BLaER1 (cell line): ENCODE measurements at regions not wholly inside any gene's neighbourhood (a gene's known extent, or its start where the extent isn't known, plus 50 kb on each side); places are given as distances from the start of the nearest gene placed in this dataset.
A peak's percentile ranks its signal among the peaks of the same experiment; 100 is the strongest.

ENCODE experiments used
- H3K27ac ChIP-seq: shearing (Covaris generic); formaldehyde crosslinking; 2 replicates; pipeline ENCODE4 v1.8.1; 2022
- H3K27me3 ChIP-seq: shearing (Covaris generic); formaldehyde crosslinking; 2 replicates; pipeline ENCODE4 v1.8.1; 2022
- H3K36me3 ChIP-seq: shearing (Covaris generic); formaldehyde crosslinking; 2 replicates; pipeline ENCODE4 v1.8.1; 2022
- H3K4me1 ChIP-seq: shearing (Covaris generic); formaldehyde crosslinking; 2 replicates; pipeline ENCODE4 v1.8.1; 2022
- H3K4me2 ChIP-seq: shearing (Covaris generic); formaldehyde crosslinking; 2 replicates; pipeline ENCODE4 v1.8.1; 2022
- H3K4me3 ChIP-seq: shearing (Covaris generic); formaldehyde crosslinking; 2 replicates; pipeline ENCODE4 v1.8.1; 2022
- H3K9ac ChIP-seq: shearing (Covaris generic); formaldehyde crosslinking; 2 replicates; pipeline ENCODE4 v1.8.1; 2022
- H3K9me3 ChIP-seq: shearing (Covaris generic); formaldehyde crosslinking; 2 replicates; pipeline ENCODE4 v1.8.1; 2022
- H4K20me1 ChIP-seq: shearing (Covaris generic); formaldehyde crosslinking; 2 replicates; pipeline ENCODE4 v1.8.1; 2022
- Cebpa-rat ChIP-seq: shearing (Covaris generic); IDR thresholded peaks from 2 replicates; pipeline ENCODE4 v1.8.1; 2022

DNA sequence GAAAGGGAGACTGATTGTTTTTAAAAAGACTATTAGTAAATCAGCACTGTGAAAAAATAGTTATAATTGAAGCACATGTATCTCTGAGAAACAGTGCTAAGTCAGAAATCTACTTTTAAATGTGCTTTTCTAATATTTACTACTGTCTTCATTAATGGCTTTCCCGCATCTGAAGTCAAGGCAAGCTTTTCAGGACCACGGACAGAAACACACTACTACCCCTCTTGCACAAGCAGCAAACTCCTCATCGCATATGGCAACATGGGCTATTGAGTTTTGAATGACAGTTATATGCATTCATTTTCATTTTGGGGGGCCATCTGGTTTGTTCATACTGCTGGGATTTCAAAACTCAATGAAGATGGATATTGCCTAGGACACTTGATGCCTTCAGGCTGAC is 433.4 kb upstream of the CAMK1G start:
- H3K4me3 ChIP-seq = no peak overlapping the region
- H3K27me3 ChIP-seq = no peaks in the 10 kb centered on the region
- no peaks in the 10 kb centered on the region for H3K4me1 ChIP-seq
- no peaks in the 10 kb centered on the region for H4K20me1 ChIP-seq
- H3K9ac ChIP-seq = no peak overlapping the region
- H3K9me3 ChIP-seq = no peaks in the 10 kb centered on the region
- H3K4me2 ChIP-seq = no peak overlapping the region
- 0 out of 2 replicates have a peak, but pooled peaks have one; percentile 37 for TF ChIP-seq Cebpa-rat
- H3K36me3 ChIP-seq = no peaks in the 10 kb centered on the region
- H3K27ac ChIP-seq = no peak overlapping the region

DNA sequence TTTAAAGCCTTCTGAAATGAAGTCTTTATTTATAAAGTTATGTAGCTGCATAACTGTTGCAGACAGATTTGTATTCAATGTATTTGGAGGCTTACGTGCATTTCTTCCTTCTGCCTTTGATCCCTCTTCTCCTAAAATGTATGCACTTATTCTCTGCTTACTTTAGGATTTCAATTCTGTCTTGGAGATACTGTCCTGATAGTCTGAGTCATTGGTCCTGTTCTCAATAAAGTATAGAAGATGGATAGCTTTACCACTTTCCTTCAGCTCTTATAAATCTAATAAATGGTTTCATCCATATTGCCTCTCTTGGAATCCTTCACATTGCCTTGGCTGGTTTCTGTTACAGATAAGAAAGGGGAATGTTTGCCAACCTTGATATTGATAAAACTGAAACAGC is 430.1 kb upstream of the CAMK1G start:
- H3K27ac ChIP-seq = no peak overlapping the region
- H3K9me3 ChIP-seq = no peaks in the 10 kb centered on the region
- H3K4me2 ChIP-seq = no peak overlapping the region
- no peak overlapping the region for H3K9ac ChIP-seq
- H3K36me3 ChIP-seq = no peaks in the 10 kb centered on the region
- no peaks in the 10 kb centered on the region for H3K27me3 ChIP-seq
- H3K4me3 ChIP-seq = no peak overlapping the region
- H4K20me1 ChIP-seq = no peaks in the 10 kb centered on the region
- TF ChIP-seq Cebpa-rat = no peak
- H3K4me1 ChIP-seq = no peaks in the 10 kb centered on the region

DNA sequence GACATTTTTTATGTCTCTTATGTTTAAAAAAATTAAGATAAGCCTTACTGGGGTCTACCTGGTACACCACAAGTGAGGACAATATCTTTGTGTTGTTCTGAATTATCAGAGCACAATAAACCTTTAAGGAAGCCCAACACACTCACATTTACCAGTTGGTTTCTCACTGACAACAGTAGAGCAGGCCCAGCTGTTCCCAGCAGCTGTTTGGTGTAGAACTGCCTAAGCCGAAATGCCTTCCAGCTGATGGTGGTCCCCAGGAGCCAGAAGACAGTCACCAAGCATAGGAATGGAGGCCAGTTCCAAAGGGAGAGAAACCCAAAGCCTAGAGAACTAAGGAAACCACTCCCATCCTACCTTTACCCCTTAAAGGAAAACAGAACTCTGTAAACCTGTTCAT is 428.6 kb upstream of the CAMK1G start:
- Histone ChIP-seq H3K4me3 (no peak overlapping the region), H3K27me3 (no peaks in the 10 kb centered on the region), H4K20me1 (no peaks in the 10 kb centered on the region), H3K4me1 (no peaks in the 10 kb centered on the region), H3K9me3 (no peaks in the 10 kb centered on the region), H3K36me3 (no peaks in the 10 kb centered on the region), H3K4me2 (no peak overlapping the region), H3K9ac (no peak overlapping the region), H3K27ac (no peak overlapping the region)
- no peak for TF ChIP-seq Cebpa-rat

DNA sequence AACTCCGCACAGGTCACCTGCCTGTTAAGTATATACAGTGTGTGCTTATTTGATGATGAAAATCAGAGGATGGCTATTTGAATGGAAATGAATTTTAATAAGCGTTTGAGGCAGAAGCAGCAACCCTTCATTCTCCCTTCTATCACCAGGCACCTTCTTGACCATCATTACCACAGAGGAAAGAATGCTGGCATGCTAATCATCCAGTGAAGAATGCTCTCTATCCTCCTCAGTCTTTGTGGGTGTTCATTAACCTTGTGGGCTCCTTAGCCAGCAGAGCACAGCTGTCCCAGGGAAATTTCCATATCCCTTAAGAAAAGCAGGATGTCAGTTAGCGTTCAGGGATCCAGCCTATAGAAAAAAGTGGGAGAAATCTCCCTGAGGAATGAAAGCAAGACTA is 428.0 kb upstream of the CAMK1G start:
- Histone ChIP-seq H3K4me3 (no peak overlapping the region), H3K9ac (no peak overlapping the region), H3K4me1 (no peaks in the 10 kb centered on the region), H3K4me2 (no peak overlapping the region), H3K27me3 (no peaks in the 10 kb centered on the region), H3K36me3 (no peaks in the 10 kb centered on the region), H3K9me3 (no peaks in the 10 kb centered on the region), H3K27ac (no peak overlapping the region), H4K20me1 (no peaks in the 10 kb centered on the region)
- TF ChIP-seq Cebpa-rat = no peak

DNA sequence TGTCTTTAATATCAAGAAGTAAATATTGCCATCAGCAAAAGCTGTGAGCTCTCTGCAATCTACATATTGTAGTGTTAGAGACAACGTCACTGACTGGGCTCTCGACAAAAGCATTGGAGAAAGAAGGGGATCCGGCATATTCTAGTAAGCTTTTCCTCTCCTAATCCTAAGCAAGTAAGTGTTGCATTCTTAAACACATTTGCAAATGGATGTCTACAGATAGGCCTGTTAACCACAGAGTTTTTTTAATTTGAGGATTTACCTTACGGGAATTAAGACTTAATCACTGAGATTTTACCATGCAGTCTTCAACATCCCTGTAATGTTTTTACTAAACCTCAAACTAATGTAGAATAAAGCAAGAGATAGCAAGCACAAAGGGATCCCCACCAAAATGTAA is 426.5 kb upstream of the CAMK1G start:
- Histone ChIP-seq H4K20me1 (no peaks in the 10 kb centered on the region), H3K27me3 (no peaks in the 10 kb centered on the region), H3K27ac (no peak overlapping the region), H3K4me2 (no peak overlapping the region), H3K9me3 (no peaks in the 10 kb centered on the region), H3K9ac (no peak overlapping the region), H3K36me3 (no peaks in the 10 kb centered on the region), H3K4me3 (no peak overlapping the region), H3K4me1 (no peaks in the 10 kb centered on the region)
- TF ChIP-seq Cebpa-rat = no peak

DNA sequence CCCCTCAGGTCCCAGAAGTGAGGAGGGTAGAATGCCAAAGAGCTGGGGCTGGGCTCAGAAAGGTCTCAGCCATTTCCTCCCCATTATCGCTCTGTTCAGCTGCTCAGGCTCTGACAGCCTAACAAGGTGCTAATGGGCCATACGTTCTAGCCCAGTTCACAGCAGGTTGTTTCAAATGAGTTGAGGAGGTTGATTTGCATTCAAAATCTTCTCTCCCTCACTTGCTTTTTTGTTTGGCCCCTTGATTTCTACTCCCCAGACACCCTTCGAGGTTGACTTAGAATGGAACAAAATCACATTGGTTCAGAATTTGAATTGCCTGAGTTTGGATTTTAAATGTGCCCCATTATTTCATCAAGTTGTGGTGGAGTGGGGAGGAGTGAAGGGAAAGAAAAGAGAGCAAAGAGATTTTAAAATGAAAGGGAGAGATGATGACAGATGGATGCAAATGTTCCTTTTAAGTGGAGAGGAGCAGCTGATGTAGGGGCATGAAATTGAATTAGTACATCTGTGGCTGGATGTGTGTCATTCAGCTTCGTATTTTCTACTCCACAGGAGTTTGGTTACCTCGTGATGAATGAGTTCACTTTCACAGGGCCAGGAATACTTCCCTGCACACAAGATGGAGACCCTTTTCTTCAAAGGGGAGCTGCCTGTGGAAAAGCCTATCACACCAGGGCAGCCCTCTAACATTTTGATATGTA is 425.8 kb upstream of the CAMK1G start:
- no peak overlapping the region for H3K4me3 ChIP-seq
- H3K9ac ChIP-seq = no peak overlapping the region
- H3K27me3 ChIP-seq = no peaks in the 10 kb centered on the region
- no peak overlapping the region for H3K27ac ChIP-seq
- no peak overlapping the region for H3K4me2 ChIP-seq
- H3K36me3 ChIP-seq = no peaks in the 10 kb centered on the region
- no peaks in the 10 kb centered on the region for H3K9me3 ChIP-seq
- no peaks in the 10 kb centered on the region for H4K20me1 ChIP-seq
- no peak for TF ChIP-seq Cebpa-rat
- H3K4me1 ChIP-seq = no peaks in the 10 kb centered on the region

DNA sequence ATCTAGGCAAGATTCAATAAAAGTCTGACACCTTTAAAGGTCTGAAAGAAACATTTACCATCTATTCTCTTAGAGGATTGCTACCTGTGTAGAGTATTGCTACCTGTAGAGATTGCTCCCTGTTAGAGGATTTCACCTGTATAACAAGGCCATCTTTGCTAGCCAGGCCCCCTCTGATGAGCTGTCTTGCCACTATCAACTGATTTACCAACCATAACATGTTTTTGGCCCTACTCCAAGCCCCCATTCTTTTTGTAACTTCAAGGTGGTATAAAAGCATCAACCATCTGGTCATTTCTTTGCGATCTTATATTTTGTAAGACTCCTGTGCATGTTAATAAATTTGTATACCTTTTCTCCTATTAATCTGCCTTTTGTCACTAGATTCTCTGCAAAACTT is 424.7 kb upstream of the CAMK1G start:
- no peaks in the 10 kb centered on the region for H3K9me3 ChIP-seq
- no peaks in the 10 kb centered on the region for H3K36me3 ChIP-seq
- no peak for TF ChIP-seq Cebpa-rat
- no peak overlapping the region for H3K27ac ChIP-seq
- H3K9ac ChIP-seq = no peak overlapping the region
- H3K4me1 ChIP-seq = no peaks in the 10 kb centered on the region
- H3K27me3 ChIP-seq = no peaks in the 10 kb centered on the region
- no peak overlapping the region for H3K4me3 ChIP-seq
- H3K4me2 ChIP-seq = no peak overlapping the region
- H4K20me1 ChIP-seq = no peaks in the 10 kb centered on the region

DNA sequence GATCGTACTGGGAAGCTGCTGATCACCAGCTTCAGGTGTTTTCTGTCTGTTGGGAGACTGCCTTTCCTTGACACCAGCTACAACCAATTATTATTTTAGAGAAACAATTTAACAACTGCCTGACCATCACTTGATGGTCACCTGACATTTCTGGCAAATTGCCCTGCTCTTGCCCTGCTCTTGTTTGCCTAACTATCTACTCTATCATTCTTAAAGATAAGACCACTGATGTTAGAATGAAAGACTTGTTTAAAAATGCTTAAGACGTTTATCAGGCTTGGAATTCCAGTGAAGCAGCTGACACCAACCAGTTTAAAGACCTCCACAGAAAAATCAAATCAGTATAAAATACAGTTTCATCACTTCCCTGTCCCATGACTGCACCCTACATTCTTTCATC is 423.3 kb upstream of the CAMK1G start:
- no peaks in the 10 kb centered on the region for H3K36me3 ChIP-seq
- no peak overlapping the region for H3K4me2 ChIP-seq
- no peak overlapping the region for H3K4me3 ChIP-seq
- H3K9me3 ChIP-seq = no peaks in the 10 kb centered on the region
- no peak overlapping the region for H3K9ac ChIP-seq
- no peaks in the 10 kb centered on the region for H3K27me3 ChIP-seq
- no peak for TF ChIP-seq Cebpa-rat
- no peaks in the 10 kb centered on the region for H3K4me1 ChIP-seq
- H3K27ac ChIP-seq = no peak overlapping the region
- no peaks in the 10 kb centered on the region for H4K20me1 ChIP-seq

DNA sequence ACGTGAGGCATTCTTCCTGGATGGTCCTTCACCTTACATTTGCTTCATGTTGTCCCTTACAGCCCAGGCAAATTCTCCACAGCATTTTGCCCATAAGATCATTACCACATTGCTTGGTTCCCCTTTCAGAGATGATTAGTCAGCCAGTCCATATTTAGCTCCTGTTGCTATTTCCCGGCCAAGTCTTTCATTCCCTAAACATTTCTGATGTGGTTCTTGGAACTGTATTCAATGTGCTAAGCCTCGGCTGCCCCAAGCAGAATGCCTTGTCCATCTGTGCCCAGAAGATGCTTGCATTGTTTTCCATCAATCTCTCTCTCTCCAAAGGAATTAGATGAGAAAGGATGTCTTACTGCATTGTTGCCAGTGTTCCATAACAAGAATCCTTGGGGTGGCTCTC is 420.9 kb upstream of the CAMK1G start:
- H4K20me1 ChIP-seq = no peaks in the 10 kb centered on the region
- H3K4me2 ChIP-seq = no peak overlapping the region
- H3K4me3 ChIP-seq = no peak overlapping the region
- H3K27ac ChIP-seq = no peak overlapping the region
- TF ChIP-seq Cebpa-rat = no peak
- no peak overlapping the region for H3K9ac ChIP-seq
- no peaks in the 10 kb centered on the region for H3K4me1 ChIP-seq
- H3K27me3 ChIP-seq = no peaks in the 10 kb centered on the region
- H3K9me3 ChIP-seq = no peaks in the 10 kb centered on the region
- no peaks in the 10 kb centered on the region for H3K36me3 ChIP-seq

DNA sequence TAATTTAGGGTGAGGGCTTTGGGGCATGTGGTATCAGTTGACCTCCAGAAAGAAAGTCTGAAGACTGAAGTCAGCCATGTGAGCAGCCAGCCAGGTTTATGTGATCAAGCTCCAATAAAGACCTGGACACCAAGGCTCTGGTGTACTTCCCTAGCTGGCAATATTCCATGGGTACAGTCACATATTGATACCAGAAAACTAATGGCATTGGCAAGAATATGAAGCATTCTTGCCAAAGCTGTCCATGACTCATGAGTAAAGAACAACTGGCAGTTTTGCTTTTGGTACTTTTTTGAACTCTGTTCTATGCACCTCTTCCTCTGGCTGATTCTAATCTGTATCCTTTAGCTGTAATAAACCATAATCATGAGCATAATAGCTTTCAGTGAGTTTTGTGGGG is 415.3 kb upstream of the CAMK1G start:
- no peaks in the 10 kb centered on the region for H3K27me3 ChIP-seq
- no peak overlapping the region for H3K4me2 ChIP-seq
- no peak overlapping the region for H3K27ac ChIP-seq
- H3K36me3 ChIP-seq = no peaks in the 10 kb centered on the region
- H3K9ac ChIP-seq = no peak overlapping the region
- no peaks in the 10 kb centered on the region for H3K4me1 ChIP-seq
- TF ChIP-seq Cebpa-rat = no peak
- H3K9me3 ChIP-seq = peaks cover 10% of the 10 kb centered on the region
- H3K4me3 ChIP-seq = no peak overlapping the region
- no peaks in the 10 kb centered on the region for H4K20me1 ChIP-seq

DNA sequence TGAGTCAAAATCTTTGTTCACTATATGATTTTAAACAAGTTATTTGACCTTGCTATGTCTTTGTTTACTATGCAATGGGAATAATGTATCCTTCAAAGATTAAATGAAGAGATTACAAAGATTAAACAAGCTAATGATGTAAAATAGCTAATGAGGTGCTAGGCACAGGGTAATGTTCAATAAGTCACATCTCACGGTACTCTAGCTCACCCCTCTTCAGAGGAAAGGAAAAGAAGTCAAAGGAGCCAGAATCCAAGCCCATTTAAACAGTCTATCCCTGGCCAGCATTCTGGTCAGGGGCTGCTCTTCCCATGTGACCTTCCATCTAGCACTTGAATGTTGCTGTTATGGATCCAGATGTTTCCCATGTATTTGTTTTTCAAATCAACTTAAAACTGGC is 412.4 kb upstream of the CAMK1G start:
- no peak for TF ChIP-seq Cebpa-rat
- Histone ChIP-seq H3K9me3 (peaks cover 31% of the 10 kb centered on the region), H3K9ac (no peak overlapping the region), H3K27me3 (no peaks in the 10 kb centered on the region), H3K4me3 (no peak overlapping the region), H3K27ac (no peak overlapping the region), H3K36me3 (no peaks in the 10 kb centered on the region), H4K20me1 (no peaks in the 10 kb centered on the region), H3K4me1 (no peaks in the 10 kb centered on the region), H3K4me2 (no peak overlapping the region)
